GM12878 (cell line): ENCODE measurements at regions not wholly inside any gene's neighbourhood (a gene's known extent, or its start where the extent isn't known, plus 50 kb on each side); places are given as distances from the start of the nearest gene placed in this dataset.

Experiments
- ATAC-seq: fragments of 200-7000 bp; cut with Tn5 transposase; 3 replicates; pipeline ENCODE4 v1.9.1; 2020; ENCODE audit warnings: mild to moderate bottlenecking, moderate library complexity
- BruUV-seq: library from RNA; stranded (reverse); fragments of 400-500 nt; replicated peaks from 2 replicates; lab custom pipeline; 2021; lab: Mats Ljungman, UMichigan
- CTCF ChIA-PET: fragments of 300-600 bp; sonication (Branson Sonifier 250); formaldehyde crosslinking; extraction: SDS; loops from one replicate; lab custom pipeline; 2021; ENCODE audit warnings: inconsistent platforms; lab: Yijun Ruan, JAX
- POLR2A ChIA-PET: fragments of 350-600 bp; formaldehyde crosslinking; extraction: SDS; loops from one replicate; lab custom pipeline; 2021; ENCODE audit warnings: inconsistent platforms; lab: Charles Lee
- RAD21 ChIA-PET: fragments of 300-600 bp; sonication (Branson Sonifier 250); formaldehyde crosslinking; loops from one replicate; lab custom pipeline; 2023; ENCODE audit warnings: antibody characterized with exemption; ENCODE audit not compliant: unreplicated experiment; lab: Charles Lee
- SMC1A ChIA-PET: fragments of 300-600 bp; sonication (Branson Sonifier 250); formaldehyde crosslinking; loops from one replicate; lab custom pipeline; 2023; ENCODE audit not compliant: unreplicated experiment, uncharacterized antibody; lab: Charles Lee
- DNase-seq: peaks from one replicate; pipeline ENCODE4 v3.0.0-alpha.2; 2011; ENCODE audit warnings: low read depth, low spot score
- FAIRE-seq: peaks from 3 replicates; lab custom pipeline; 2011; peaks lifted over from hg19 to GRCh38; lab: Jason Lieb, UNC
- H2AFZ ChIP-seq: 2 replicates; pipeline ENCODE4 v1.6.0; 2011; ENCODE audit warnings: low read depth, low read length, control low read depth; ENCODE audit not compliant: control insufficient read depth
- H3K27ac ChIP-seq: 2 replicates; pipeline ENCODE4 v1.5.1; 2011; ENCODE audit warnings: control low read depth; ENCODE audit not compliant: control insufficient read depth, insufficient read depth
- H3K27me3 ChIP-seq, 2 experiments: replicated peaks in 1 of 2; 2 replicates each; pipeline versions ENCODE4 v1.6.0 to v1.6.1; 2011; ENCODE audit warnings: low read length in 1 of 2; ENCODE audit not compliant: control insufficient read depth in 2 of 2, insufficient read depth in 2 of 2
- H3K36me3 ChIP-seq, 2 experiments: 2 replicates each; pipeline ENCODE4 v1.5.1; 2011; ENCODE audit warnings: low read length in 1 of 2; ENCODE audit not compliant: control insufficient read depth in 2 of 2, insufficient read depth in 2 of 2
- H3K4me1 ChIP-seq: 2 replicates; pipeline ENCODE4 v1.6.1; 2011; ENCODE audit warnings: mild to moderate bottlenecking, low read length, moderate library complexity, mixed read lengths; ENCODE audit not compliant: control insufficient read depth, insufficient read depth
- H3K4me2 ChIP-seq: 2 replicates; pipeline ENCODE4 v1.6.0; 2011; ENCODE audit warnings: control low read depth; ENCODE audit not compliant: control insufficient read depth, insufficient read depth
- H3K4me3 ChIP-seq: fragments of 200-600 bp; sonication (generic); 2 replicates; pipeline ENCODE4 v1.5.1; 2016
- H3K79me2 ChIP-seq: 2 replicates; pipeline ENCODE4 v1.6.0; 2011; ENCODE audit warnings: low read length; ENCODE audit not compliant: control insufficient read depth, insufficient read depth
- H3K9ac ChIP-seq: 2 replicates; pipeline ENCODE4 v1.8.0; 2011; ENCODE audit warnings: low read length, control low read depth, mixed read lengths; ENCODE audit not compliant: control insufficient read depth, insufficient read depth
- H3K9me3 ChIP-seq: replicated peaks from 3 replicates; pipeline ENCODE4 v1.5.1; 2011; ENCODE audit warnings: mild to moderate bottlenecking, low read length; ENCODE audit not compliant: control insufficient read depth, insufficient read depth
- H4K20me1 ChIP-seq: 2 replicates; pipeline ENCODE4 v1.6.0; 2011; ENCODE audit not compliant: control insufficient read depth, insufficient read depth
- BACH1 ChIP-seq: fragments of 450-650 bp; IDR thresholded peaks from 2 replicates; pipeline ENCODE4 v1.6.1; 2017; ENCODE audit warnings: mild to moderate bottlenecking, borderline replicate concordance
- CHD4 ChIP-seq: fragments of 200-600 bp; sonication (generic); IDR thresholded peaks from 2 replicates; pipeline ENCODE4 v1.6.1; 2016; ENCODE audit warnings: mild to moderate bottlenecking
- HDAC2 ChIP-seq: fragments of 200-600 bp; sonication (generic); IDR thresholded peaks from 2 replicates; pipeline ENCODE4 v1.6.1; 2017
- IRF4 ChIP-seq: IDR thresholded peaks from 2 replicates; pipeline ENCODE4 v1.6.1; 2011; ENCODE audit warnings: low read depth, low read length
- KDM1A ChIP-seq: fragments of 200-600 bp; sonication (generic); IDR thresholded peaks from 2 replicates; pipeline ENCODE4 v1.6.1; 2016; ENCODE audit warnings: borderline replicate concordance
- SIX5 ChIP-seq: IDR thresholded peaks from 2 replicates; pipeline ENCODE4 v1.6.1; 2011; ENCODE audit warnings: mild to moderate bottlenecking, low read depth, low read length, moderate library complexity; ENCODE audit not compliant: severe bottlenecking
- SREBF1 ChIP-seq: IDR thresholded peaks from 2 replicates; pipeline ENCODE4 v1.6.1; 2012; ENCODE audit warnings: mild to moderate bottlenecking, low read length
- TCF12 ChIP-seq: IDR thresholded peaks from 2 replicates; pipeline ENCODE4 v1.6.1; 2011; ENCODE audit warnings: low read depth, mild to moderate bottlenecking, low read length
- ZBED1 ChIP-seq: IDR thresholded peaks from 2 replicates; pipeline ENCODE4 v1.6.1; 2016; ENCODE audit warnings: borderline replicate concordance
- ZNF207 ChIP-seq: fragments of 450-650 bp; IDR thresholded peaks from 2 replicates; pipeline ENCODE4 v1.6.1; 2014; ENCODE audit warnings: antibody characterized with exemption, mild to moderate bottlenecking, borderline replicate concordance
- WGBS: methylation state at CpG from one replicate; pipeline ENCODE4 v1.1.6; 2016; ENCODE audit warnings: low lambda C conversion rate; ENCODE audit not compliant: insufficient replicate concordance, insufficient coverage; ENCODE audit errors: missing lambda C conversion rate; 5-methylcytosine and 5-hydroxymethylcytosine counted together
- in situ Hi-C: fragments of 300-500 bp; cut with MboI; formaldehyde crosslinking; loops from 9 replicates; pipeline ENCODE4 v1.14.3; 2018; ENCODE audit warnings: mixed read lengths
- intact Hi-C: fragments of 100-400 bp; cut with micrococcal nuclease; formaldehyde crosslinking; loops from one replicate; pipeline ENCODE4 v1.14.2; 2022; ENCODE audit not compliant: unreplicated experiment
- TF ChIP-seq, protein P1 (sequence below): IDR thresholded peaks from 2 replicates; pipeline ENCODE4 v1.6.1; 2012; ENCODE audit warnings: low read depth, low read length, improper control_type of control experiment
- TF ChIP-seq, protein P2 (sequence below): IDR thresholded peaks from 2 replicates; pipeline ENCODE4 v1.6.1; 2012; ENCODE audit warnings: low read depth, low read length, improper control_type of control experiment
- TF ChIP-seq, protein P3 (sequence below): IDR thresholded peaks from 2 replicates; pipeline ENCODE4 v1.6.1; 2011; ENCODE audit warnings: low read depth, mild to moderate bottlenecking, low read length, moderate library complexity, borderline replicate concordance; ENCODE audit errors: extremely low read depth
- TF ChIP-seq, protein P4 (sequence below): IDR thresholded peaks from 2 replicates; pipeline ENCODE4 v1.6.1; 2012; ENCODE audit warnings: mild to moderate bottlenecking, low read depth, low read length
- TF ChIP-seq, protein P5 (sequence below): IDR thresholded peaks from 2 replicates; pipeline ENCODE4 v1.6.1; 2011; ENCODE audit warnings: mild to moderate bottlenecking, low read depth, low read length, moderate library complexity; ENCODE audit not compliant: insufficient replicate concordance

DNA sequence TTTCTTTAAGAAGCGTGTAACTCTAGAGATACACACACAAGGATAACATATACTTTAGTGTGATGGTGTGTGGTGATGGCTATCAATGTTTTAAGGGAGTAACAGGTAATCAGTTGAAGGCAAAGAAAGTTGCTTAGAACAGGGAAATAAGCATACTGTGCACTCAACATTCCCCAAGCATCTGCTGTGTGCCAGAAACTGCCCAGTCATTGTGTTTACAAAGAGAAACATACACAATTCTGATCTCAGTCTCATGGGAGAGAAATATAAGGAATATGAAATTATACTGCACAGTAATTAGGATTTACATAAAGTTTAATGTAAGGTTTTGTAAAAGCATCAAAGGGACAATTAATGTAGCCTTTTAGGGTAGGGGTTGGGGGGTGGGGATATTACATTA, 224.1 kb upstream of the TYRP1 start:
- no peak for DNase-seq
- Histone ChIP-seq H3K36me3 (no peaks in the 10 kb centered on the region), H3K27ac (no peak overlapping the region), H3K4me1 (no peaks in the 10 kb centered on the region), H3K4me3 (no peak overlapping the region), H3K9me3 (no peaks in the 10 kb centered on the region), H3K9ac (no peak overlapping the region), H2AFZ (no peak overlapping the region), H3K4me2 (no peak overlapping the region), H3K27me3 (no peaks in the 10 kb centered on the region), H3K79me2 (no peaks in the 10 kb centered on the region), H4K20me1 (no peaks in the 10 kb centered on the region)
- SMC1A ChIA-PET, result no interaction called here
- intact Hi-C loops, result no loop called here
- BruUV-seq, result no TSS peak
- CTCF ChIA-PET, result no interaction called here
- RAD21 ChIA-PET, result no interaction called here
- POLR2A ChIA-PET, result no interaction called here
- no peak for FAIRE-seq
- no peak for ATAC-seq
- in situ Hi-C loops, result no loop called here
- 0% methylated on average over 1 of the region's 1 CpG for WGBS
- TF ChIP-seq TCF12 (no peak), SREBF1 (no peak), IRF4 (no peak), BACH1 (no peak), HDAC2 (no peak), SIX5 (no peak), CHD4 (no peak), ZBED1 (no peak), KDM1A (no peak), ZNF207 (no peak)
- TF ChIP-seq, protein P1, sequence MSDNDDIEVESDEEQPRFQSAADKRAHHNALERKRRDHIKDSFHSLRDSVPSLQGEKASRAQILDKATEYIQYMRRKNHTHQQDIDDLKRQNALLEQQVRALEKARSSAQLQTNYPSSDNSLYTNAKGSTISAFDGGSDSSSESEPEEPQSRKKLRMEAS, result no peak
- TF ChIP-seq, protein P2, sequence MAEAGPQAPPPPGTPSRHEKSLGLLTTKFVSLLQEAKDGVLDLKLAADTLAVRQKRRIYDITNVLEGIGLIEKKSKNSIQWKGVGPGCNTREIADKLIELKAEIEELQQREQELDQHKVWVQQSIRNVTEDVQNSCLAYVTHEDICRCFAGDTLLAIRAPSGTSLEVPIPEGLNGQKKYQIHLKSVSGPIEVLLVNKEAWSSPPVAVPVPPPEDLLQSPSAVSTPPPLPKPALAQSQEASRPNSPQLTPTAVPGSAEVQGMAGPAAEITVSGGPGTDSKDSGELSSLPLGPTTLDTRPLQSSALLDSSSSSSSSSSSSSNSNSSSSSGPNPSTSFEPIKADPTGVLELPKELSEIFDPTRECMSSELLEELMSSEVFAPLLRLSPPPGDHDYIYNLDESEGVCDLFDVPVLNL, result no peak
- TF ChIP-seq, protein P3, sequence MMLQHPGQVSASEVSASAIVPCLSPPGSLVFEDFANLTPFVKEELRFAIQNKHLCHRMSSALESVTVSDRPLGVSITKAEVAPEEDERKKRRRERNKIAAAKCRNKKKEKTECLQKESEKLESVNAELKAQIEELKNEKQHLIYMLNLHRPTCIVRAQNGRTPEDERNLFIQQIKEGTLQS, result no peak
- TF ChIP-seq, protein P4, sequence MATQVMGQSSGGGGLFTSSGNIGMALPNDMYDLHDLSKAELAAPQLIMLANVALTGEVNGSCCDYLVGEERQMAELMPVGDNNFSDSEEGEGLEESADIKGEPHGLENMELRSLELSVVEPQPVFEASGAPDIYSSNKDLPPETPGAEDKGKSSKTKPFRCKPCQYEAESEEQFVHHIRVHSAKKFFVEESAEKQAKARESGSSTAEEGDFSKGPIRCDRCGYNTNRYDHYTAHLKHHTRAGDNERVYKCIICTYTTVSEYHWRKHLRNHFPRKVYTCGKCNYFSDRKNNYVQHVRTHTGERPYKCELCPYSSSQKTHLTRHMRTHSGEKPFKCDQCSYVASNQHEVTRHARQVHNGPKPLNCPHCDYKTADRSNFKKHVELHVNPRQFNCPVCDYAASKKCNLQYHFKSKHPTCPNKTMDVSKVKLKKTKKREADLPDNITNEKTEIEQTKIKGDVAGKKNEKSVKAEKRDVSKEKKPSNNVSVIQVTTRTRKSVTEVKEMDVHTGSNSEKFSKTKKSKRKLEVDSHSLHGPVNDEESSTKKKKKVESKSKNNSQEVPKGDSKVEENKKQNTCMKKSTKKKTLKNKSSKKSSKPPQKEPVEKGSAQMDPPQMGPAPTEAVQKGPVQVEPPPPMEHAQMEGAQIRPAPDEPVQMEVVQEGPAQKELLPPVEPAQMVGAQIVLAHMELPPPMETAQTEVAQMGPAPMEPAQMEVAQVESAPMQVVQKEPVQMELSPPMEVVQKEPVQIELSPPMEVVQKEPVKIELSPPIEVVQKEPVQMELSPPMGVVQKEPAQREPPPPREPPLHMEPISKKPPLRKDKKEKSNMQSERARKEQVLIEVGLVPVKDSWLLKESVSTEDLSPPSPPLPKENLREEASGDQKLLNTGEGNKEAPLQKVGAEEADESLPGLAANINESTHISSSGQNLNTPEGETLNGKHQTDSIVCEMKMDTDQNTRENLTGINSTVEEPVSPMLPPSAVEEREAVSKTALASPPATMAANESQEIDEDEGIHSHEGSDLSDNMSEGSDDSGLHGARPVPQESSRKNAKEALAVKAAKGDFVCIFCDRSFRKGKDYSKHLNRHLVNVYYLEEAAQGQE, result no peak
- TF ChIP-seq, protein P5, sequence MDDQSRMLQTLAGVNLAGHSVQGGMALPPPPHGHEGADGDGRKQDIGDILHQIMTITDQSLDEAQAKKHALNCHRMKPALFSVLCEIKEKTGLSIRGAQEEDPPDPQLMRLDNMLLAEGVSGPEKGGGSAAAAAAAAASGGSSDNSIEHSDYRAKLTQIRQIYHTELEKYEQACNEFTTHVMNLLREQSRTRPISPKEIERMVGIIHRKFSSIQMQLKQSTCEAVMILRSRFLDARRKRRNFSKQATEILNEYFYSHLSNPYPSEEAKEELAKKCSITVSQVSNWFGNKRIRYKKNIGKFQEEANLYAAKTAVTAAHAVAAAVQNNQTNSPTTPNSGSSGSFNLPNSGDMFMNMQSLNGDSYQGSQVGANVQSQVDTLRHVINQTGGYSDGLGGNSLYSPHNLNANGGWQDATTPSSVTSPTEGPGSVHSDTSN, result no peak
